Breast epithelium (tissue), 4 donors: ENCODE measurements at regions not wholly inside any gene's neighbourhood (a gene's known extent, or its start where the extent isn't known, plus 50 kb on each side); places are given as distances from the start of the nearest gene placed in this dataset.

Source experiments
- DNase-seq, 2 donors: peaks; one replicate each; pipeline ENCODE4 v3.0.0-alpha.2; 2019; ENCODE audit warnings: low spot score in 2 of 2
- H3K27ac ChIP-seq, 2 donors: fragments of 200-600 bp; sonication (generic) in 1 of 2; one replicate each; pipeline ENCODE4 v1.5.1; 2016 to 2019; ENCODE audit warnings: mild to moderate bottlenecking in 1 of 2
- H3K27me3 ChIP-seq, 2 donors: fragments of 200-600 bp; sonication (generic) in 1 of 2; one replicate each; pipeline versions ENCODE4 v1.5.1 to v1.6.0; 2017 to 2019; ENCODE audit warnings: control low read depth in 1 of 2, mild to moderate bottlenecking in 1 of 2
- H3K36me3 ChIP-seq: fragments of 200-600 bp; one replicate; pipeline ENCODE4 v1.5.1; 2019
- H3K4me1 ChIP-seq, 2 donors: fragments of 200-600 bp; sonication (generic); one replicate each; pipeline ENCODE4 v1.5.1; 2016 to 2019; ENCODE audit warnings: control low read depth in 1 of 2
- H3K4me3 ChIP-seq, 3 donors: fragments of 200-600 bp; sonication (generic); 1 replicate in 2 of 3; 2 replicates in 1 of 3; pipeline ENCODE4 v1.5.1; 2016 to 2019; ENCODE audit warnings: mild to moderate bottlenecking in 3 of 3, moderate library complexity in 2 of 3
- H3K9me3 ChIP-seq, 2 donors: fragments of 200-600 bp; sonication (generic) in 1 of 2; one replicate each; pipeline ENCODE4 v1.5.1; 2016 to 2019; ENCODE audit warnings: control low read depth in 1 of 2
- POLR2A ChIP-seq: fragments of 450-650 bp; IDR thresholded peaks from one replicate; pipeline ENCODE4 v1.6.1; 2016; ENCODE audit warnings: antibody characterized with exemption, mild to moderate bottlenecking, moderate library complexity
- POLR2AphosphoS5 ChIP-seq, 3 donors: sonication (generic); formaldehyde crosslinking; IDR thresholded peaks; one replicate each; pipeline ENCODE4 v1.6.1; 2017; ENCODE audit warnings: antibody characterized with exemption in 3 of 3
- intact Hi-C: fragments of 100-400 bp; cut with DNase I; formaldehyde crosslinking; loops from one replicate; pipeline ENCODE4 v1.15.1; 2023; ENCODE audit warnings: low total_unique reads
- TF ChIP-seq, protein P1 (sequence below), 3 donors: fragments of 450-650 bp; IDR thresholded peaks; one replicate each; pipeline ENCODE4 v1.5.1; 2016 to 2017; ENCODE audit warnings: antibody characterized with exemption in 3 of 3, mild to moderate bottlenecking in 3 of 3, moderate library complexity in 3 of 3

DNA sequence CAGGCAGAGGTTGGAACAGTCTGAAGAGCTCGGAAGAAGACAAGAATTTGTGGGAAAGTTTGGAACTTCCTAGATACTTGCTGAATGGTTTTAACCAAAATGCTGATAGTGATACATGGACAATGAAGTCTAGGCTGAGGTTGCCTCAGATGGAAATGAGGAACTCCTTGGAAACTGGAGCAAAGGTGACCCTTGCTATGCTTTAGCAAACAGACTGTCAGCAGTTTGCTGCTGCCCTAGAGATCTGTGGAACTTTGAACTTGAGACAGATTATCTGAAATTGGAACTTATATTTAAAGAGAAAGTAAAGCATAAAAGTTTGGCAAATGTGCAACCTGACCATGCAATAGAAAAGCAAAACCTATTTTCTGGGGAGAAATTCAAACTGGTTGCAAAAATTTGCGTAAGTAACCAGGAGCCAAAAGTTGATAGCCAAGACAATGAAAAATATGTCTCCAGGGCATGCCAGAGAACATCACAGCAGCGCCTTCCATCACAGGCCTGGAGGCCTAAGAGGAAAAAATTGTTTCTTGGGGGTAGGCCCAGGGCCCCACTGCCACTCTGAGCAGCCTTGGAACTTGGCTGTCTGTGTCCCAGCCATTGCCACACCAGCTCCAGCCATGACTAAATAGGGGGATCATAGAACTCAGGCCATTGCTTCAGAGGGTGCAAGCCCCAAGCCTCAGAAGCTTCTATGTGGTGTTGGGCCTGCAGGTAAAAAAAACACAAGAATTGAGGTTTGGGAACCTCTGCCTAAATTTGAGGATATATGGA lies 675.3 kb downstream of the LTN1 start:
- intact Hi-C loops = no loop called here
- peaks cover 4 to 20% of the 10 kb centered on the region in 2 donors for H3K9me3 ChIP-seq
- DNase-seq = no peak

DNA sequence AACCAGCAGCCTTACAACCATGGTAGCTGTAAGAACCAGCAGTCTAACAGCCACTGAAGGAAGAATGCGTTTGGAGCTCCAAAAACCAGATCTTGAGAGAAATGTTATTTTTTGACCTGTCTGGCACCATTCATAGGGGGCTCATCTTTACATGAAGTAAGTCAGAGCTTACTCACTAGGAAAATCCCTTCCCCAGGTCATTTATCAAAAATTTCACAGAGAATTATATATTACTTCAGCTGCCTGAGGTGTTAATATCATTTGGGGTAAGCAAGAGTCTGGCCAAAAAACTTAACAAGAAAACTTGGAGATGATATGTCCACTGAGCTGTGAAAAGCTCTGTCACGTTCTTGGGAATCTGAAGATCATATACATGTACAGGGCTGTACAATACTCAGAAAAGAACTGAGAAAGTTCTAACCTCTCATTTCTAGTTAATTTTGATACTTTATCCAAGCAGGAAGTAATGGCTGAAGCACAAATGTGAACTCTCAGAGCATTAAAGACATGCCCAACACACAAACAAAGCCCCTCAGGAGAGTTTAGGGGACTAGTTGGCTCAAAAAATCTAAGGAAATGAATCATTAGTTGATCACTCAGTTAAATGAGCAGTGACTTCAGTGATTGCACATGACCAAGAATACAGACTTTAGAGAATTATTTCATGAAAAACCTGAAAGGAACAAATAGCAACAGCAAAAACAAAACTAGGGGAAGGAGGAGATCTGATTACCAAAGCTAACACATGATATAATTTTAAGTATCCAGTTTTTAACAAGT lies 681.1 kb downstream of the LTN1 start:
- intact Hi-C loops = no loop called here
- H3K27me3 ChIP-seq = no peaks in the 10 kb centered on the region
- no peaks in the 10 kb centered on the region for H3K4me1 ChIP-seq
- no peak for DNase-seq
- peaks cover 4 to 8% of the 10 kb centered on the region in 2 donors for H3K9me3 ChIP-seq
- H3K36me3 ChIP-seq = peaks cover 4% of the 10 kb centered on the region
- H3K4me3 ChIP-seq = no peak overlapping the region
- no peak overlapping the region for H3K27ac ChIP-seq
- TF ChIP-seq POLR2A = no peak
- TF ChIP-seq, protein P1, sequence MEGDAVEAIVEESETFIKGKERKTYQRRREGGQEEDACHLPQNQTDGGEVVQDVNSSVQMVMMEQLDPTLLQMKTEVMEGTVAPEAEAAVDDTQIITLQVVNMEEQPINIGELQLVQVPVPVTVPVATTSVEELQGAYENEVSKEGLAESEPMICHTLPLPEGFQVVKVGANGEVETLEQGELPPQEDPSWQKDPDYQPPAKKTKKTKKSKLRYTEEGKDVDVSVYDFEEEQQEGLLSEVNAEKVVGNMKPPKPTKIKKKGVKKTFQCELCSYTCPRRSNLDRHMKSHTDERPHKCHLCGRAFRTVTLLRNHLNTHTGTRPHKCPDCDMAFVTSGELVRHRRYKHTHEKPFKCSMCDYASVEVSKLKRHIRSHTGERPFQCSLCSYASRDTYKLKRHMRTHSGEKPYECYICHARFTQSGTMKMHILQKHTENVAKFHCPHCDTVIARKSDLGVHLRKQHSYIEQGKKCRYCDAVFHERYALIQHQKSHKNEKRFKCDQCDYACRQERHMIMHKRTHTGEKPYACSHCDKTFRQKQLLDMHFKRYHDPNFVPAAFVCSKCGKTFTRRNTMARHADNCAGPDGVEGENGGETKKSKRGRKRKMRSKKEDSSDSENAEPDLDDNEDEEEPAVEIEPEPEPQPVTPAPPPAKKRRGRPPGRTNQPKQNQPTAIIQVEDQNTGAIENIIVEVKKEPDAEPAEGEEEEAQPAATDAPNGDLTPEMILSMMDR (IDR thresholded peaks at IDR 0.05) = no peak
- no peak for TF ChIP-seq POLR2AphosphoS5 (IDR thresholded peaks at IDR 0.05)

More for the DNA sequence above, 675.3 kb downstream of the LTN1 start:
- no peaks in the 10 kb centered on the region for H3K4me1 ChIP-seq
- peaks cover 4% of the 10 kb centered on the region for H3K36me3 ChIP-seq
- no peak overlapping the region for H3K27ac ChIP-seq
- no peaks in the 10 kb centered on the region for H3K27me3 ChIP-seq
- TF ChIP-seq POLR2AphosphoS5 (IDR thresholded peaks at IDR 0.05) = no peak
- TF ChIP-seq POLR2A = no peak
- TF ChIP-seq, protein P1 (IDR thresholded peaks at IDR 0.05) = no peak
- no peak overlapping the region for H3K4me3 ChIP-seq

DNA sequence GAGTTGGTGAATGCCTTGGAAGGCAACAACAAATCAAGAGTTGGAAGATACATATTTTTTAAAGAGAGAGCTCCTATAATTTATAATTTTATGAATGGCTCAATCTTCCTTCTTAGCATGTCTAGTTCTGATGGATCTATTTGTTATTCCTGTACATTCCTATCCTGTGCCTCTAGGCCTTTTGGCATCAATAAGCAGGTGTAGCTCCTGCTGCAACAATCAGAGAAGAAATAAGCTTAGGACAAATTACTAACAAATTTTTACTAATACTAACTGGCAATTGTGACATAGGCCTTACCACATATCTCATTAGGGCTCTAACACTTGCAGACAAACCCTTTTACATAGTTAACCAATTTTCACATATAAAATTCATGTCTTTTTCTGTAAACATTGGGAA lies 682.0 kb downstream of the LTN1 start:
- intact Hi-C loops = no loop called here
- no peak for TF ChIP-seq POLR2AphosphoS5 (IDR thresholded peaks at IDR 0.05)
- TF ChIP-seq, protein P1 (IDR thresholded peaks at IDR 0.05) = no peak
- no peak for TF ChIP-seq POLR2A
- no peak for DNase-seq

DNA sequence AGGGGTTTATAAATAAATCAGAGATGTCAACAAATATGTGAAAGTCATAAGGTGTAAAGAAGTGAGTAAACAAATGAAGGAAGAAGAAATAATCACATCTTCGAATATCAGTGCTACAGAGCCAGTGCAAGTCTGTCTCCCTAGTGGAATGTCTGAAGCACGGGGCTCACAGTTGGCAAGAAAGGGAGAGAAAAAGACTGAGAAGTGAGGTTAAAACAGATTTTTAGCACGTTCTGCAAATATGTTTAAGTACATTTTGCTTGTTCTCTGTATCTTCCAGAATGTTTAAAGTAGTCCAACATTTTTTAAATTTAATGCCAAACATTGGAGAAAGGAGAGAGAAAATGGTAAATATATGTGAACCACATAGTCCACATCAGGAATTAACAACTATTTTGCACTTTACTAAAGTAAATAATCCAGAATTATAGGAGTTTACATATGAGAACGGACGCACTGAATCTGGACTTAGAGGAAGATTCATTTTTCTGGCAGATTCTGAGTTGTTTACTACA lies 682.4 kb downstream of the LTN1 start:
- H3K4me1 ChIP-seq = no peaks in the 10 kb centered on the region
- H3K9me3 ChIP-seq = peaks cover 8% of the 10 kb centered on the region in 2 donors
- H3K27ac ChIP-seq = no peak overlapping the region
- no peak for TF ChIP-seq POLR2AphosphoS5 (IDR thresholded peaks at IDR 0.05)
- no peak for TF ChIP-seq POLR2A
- TF ChIP-seq, protein P1 (IDR thresholded peaks at IDR 0.05) = no peak
- no peaks in the 10 kb centered on the region for H3K27me3 ChIP-seq
- intact Hi-C loops = no loop called here
- H3K4me3 ChIP-seq = no peak overlapping the region
- H3K36me3 ChIP-seq = peaks cover 4% of the 10 kb centered on the region
- no peak for DNase-seq

More for the DNA sequence above, 682.0 kb downstream of the LTN1 start:
- Histone ChIP-seq H3K4me3 (no peak overlapping the region), H3K27ac (no peak overlapping the region), H3K27me3 (no peaks in the 10 kb centered on the region), H3K4me1 (no peaks in the 10 kb centered on the region), H3K36me3 (peaks cover 4% of the 10 kb centered on the region), H3K9me3 (peaks cover 8% of the 10 kb centered on the region in 2 donors)

DNA sequence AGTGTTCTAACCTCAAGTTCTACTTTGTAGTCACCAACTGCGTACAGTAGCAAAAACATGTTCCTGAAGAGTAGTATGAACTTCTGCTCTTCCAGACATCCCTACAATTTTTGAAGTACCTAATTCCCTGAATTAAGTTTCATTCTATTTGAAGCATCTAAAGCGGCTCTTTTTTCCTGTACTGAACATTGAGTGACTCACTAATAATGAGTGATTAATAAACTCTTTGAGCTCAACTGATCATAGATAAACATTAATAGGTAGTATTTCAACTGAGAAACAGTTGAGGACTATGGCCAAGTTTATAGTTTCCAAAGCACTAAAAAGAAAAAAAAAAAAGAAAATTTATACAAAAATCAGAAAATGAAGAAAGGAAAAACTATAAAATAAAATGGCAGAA lies 683.1 kb downstream of the LTN1 start:
- Histone ChIP-seq H3K27me3 (no peaks in the 10 kb centered on the region), H3K4me1 (no peaks in the 10 kb centered on the region), H3K9me3 (peaks cover 8% of the 10 kb centered on the region in 2 donors), H3K27ac (no peak overlapping the region), H3K36me3 (peaks cover 4% of the 10 kb centered on the region), H3K4me3 (no peak overlapping the region)
- intact Hi-C loops = no loop called here
- no peak for DNase-seq
- TF ChIP-seq POLR2A (no peak), POLR2AphosphoS5 (IDR thresholded peaks at IDR 0.05) (no peak)
- TF ChIP-seq, protein P1 (IDR thresholded peaks at IDR 0.05) = no peak
